PC-9 (cell line): ENCODE measurements at regions not wholly inside any gene's neighbourhood (a gene's known extent, or its start where the extent isn't known, plus 50 kb on each side); places are given as distances from the start of the nearest gene placed in this dataset.

ENCODE experiments used
- BruUV-seq: library from RNA; stranded (reverse); fragments of 400-500 nt; replicated peaks from 2 replicates; lab custom pipeline; 2021; lab: Mats Ljungman, UMichigan
- CTCF ChIA-PET: fragments of 300-600 bp; sonication (Branson Sonifier 250); formaldehyde crosslinking; loops from one replicate; lab custom pipeline; 2022; ENCODE audit warnings: antibody characterized with exemption; lab: Charles Lee
- POLR2A ChIA-PET: fragments of 300-600 bp; sonication (Branson Sonifier 250); formaldehyde crosslinking; loops from one replicate; lab custom pipeline; 2022; ENCODE audit warnings: antibody characterized with exemption; ENCODE audit not compliant: unreplicated experiment; lab: Charles Lee
- DNase-seq, 2 experiments: peaks; one replicate each; pipeline versions ENCODE4 v3.0.0 to v3.0.0-alpha.2; 2015 to 2022; ENCODE audit warnings: mixed read lengths in 1 of 2
- H2AFZ ChIP-seq: fragments of 200-600 bp; sonication (generic); 2 replicates; pipeline ENCODE4 v1.8.1; 2017; ENCODE audit warnings: antibody characterized with exemption
- H3F3A ChIP-seq: fragments of 200-600 bp; sonication (generic); 2 replicates; pipeline ENCODE4 v1.8.1; 2017; ENCODE audit warnings: antibody characterized with exemption, mild to moderate bottlenecking, low read depth; ENCODE audit not compliant: insufficient read depth
- H3K27ac ChIP-seq: fragments of 200-600 bp; sonication (generic); 2 replicates; pipeline ENCODE4 v1.6.1; 2016; ENCODE audit warnings: mixed run types
- H3K27me3 ChIP-seq: fragments of 200-600 bp; sonication (generic); 2 replicates; pipeline ENCODE4 v1.6.1; 2016; ENCODE audit warnings: low read depth, mixed run types; ENCODE audit not compliant: insufficient read depth
- H3K36me3 ChIP-seq: fragments of 200-600 bp; sonication (generic); 2 replicates; pipeline ENCODE4 v1.6.1; 2016; ENCODE audit warnings: low read depth, mixed run types
- H3K4me1 ChIP-seq: fragments of 200-600 bp; sonication (generic); replicated peaks from 2 replicates; pipeline ENCODE4 v1.6.1; 2016; ENCODE audit warnings: mixed run types; ENCODE audit not compliant: insufficient read depth
- H3K4me2 ChIP-seq: fragments of 200-600 bp; sonication (generic); 2 replicates; pipeline ENCODE4 v1.6.1; 2017; ENCODE audit warnings: mixed run types
- H3K4me3 ChIP-seq: fragments of 200-600 bp; sonication (generic); 2 replicates; pipeline ENCODE4 v1.6.1; 2016; ENCODE audit warnings: mixed run types
- H3K79me2 ChIP-seq: fragments of 200-600 bp; sonication (generic); 2 replicates; pipeline ENCODE4 v1.6.1; 2017; ENCODE audit warnings: low read depth, mixed run types
- H3K9me2 ChIP-seq: fragments of 200-600 bp; sonication (generic); 2 replicates; pipeline ENCODE4 v1.8.1; 2017; ENCODE audit warnings: mild to moderate bottlenecking; ENCODE audit not compliant: insufficient read depth
- H3K9me3 ChIP-seq: fragments of 200-600 bp; sonication (generic); 2 replicates; pipeline ENCODE4 v1.8.1; 2016; ENCODE audit warnings: low read depth; ENCODE audit not compliant: insufficient read depth
- H4K20me1 ChIP-seq: fragments of 200-600 bp; sonication (generic); 2 replicates; pipeline ENCODE4 v1.8.1; 2017; ENCODE audit not compliant: insufficient read depth
- EZH2 ChIP-seq: fragments of 200-600 bp; sonication (generic); IDR thresholded peaks from 2 replicates; pipeline ENCODE4 v1.8.0; 2017; ENCODE audit warnings: antibody characterized with exemption, low read depth
- intact Hi-C: fragments of 100-400 bp; cut with micrococcal nuclease; formaldehyde crosslinking; loops from one replicate; pipeline ENCODE4 v1.10.0; 2022; ENCODE audit not compliant: unreplicated experiment
- TF ChIP-seq, protein P1 (sequence below): fragments of 200-600 bp; sonication (generic); conservative IDR thresholded peaks from 2 replicates; pipeline ENCODE4 v1.6.1; 2017; ENCODE audit warnings: mixed run types, antibody characterized with exemption, mild to moderate bottlenecking, moderate library complexity

DNA sequence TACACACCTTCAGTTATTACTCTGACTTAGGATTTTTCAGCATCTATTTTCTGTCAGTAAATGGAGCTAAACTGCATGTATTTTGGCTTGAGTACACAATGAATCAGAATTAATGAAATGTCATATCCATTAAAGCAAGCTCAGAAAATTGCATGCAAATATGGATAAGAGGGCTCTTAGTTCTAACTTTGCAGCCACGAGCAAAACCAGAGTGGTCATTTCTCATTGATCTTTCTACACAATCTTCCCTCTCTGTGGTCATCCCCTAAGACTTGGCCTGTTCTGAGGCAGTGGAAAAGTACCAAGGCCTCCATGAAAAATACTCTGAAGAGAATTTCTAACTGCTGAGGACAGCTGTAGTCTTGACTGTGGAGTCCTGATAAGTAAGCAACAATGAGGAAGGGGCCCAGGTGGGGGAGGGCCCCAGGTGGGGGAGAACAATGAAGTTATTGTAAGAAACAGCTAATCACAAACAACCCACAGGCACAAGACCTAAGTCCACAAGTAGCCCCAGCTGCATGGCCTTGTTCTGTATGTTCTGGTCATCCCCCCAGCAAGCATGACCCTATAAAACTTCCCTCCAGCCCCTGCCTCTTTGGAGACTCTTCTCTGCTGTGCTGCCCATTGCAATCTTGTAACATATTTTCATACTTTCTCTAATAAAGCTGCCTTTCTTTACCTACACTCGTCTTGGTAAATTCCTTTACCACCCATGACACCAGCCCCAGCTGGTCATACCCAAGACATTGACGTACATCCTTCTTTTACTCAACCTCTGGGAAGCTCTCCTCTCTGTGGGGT lies 230.3 kb downstream of the TDRD15 start:
- TF ChIP-seq, protein P1, sequence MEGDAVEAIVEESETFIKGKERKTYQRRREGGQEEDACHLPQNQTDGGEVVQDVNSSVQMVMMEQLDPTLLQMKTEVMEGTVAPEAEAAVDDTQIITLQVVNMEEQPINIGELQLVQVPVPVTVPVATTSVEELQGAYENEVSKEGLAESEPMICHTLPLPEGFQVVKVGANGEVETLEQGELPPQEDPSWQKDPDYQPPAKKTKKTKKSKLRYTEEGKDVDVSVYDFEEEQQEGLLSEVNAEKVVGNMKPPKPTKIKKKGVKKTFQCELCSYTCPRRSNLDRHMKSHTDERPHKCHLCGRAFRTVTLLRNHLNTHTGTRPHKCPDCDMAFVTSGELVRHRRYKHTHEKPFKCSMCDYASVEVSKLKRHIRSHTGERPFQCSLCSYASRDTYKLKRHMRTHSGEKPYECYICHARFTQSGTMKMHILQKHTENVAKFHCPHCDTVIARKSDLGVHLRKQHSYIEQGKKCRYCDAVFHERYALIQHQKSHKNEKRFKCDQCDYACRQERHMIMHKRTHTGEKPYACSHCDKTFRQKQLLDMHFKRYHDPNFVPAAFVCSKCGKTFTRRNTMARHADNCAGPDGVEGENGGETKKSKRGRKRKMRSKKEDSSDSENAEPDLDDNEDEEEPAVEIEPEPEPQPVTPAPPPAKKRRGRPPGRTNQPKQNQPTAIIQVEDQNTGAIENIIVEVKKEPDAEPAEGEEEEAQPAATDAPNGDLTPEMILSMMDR, result no peak
- POLR2A ChIA-PET, result no interaction called here
- DNase-seq, result no peak
- no TSS peak for BruUV-seq
- no peak overlapping the region for H3K27ac ChIP-seq
- H4K20me1 ChIP-seq, result no peaks in the 10 kb centered on the region
- H2AFZ ChIP-seq, result no peak overlapping the region
- no peaks in the 10 kb centered on the region for H3K79me2 ChIP-seq
- H3K9me3 ChIP-seq, result no peaks in the 10 kb centered on the region
- no peaks in the 10 kb centered on the region; the same call in 1 of the 2 replicates for H3K27me3 ChIP-seq
- no peaks in the 10 kb centered on the region for H3K36me3 ChIP-seq
- H3K4me3 ChIP-seq, result no peak overlapping the region
- no peaks in the 10 kb centered on the region for H3K9me2 ChIP-seq
- CTCF ChIA-PET, result no interaction called here
- H3K4me1 ChIP-seq, result no peaks in the 10 kb centered on the region
- no peak overlapping the region for H3K4me2 ChIP-seq
- intact Hi-C loops, result no loop called here
- H3F3A ChIP-seq, result no peaks in the 10 kb centered on the region

GRCh38 chr2:21356086-21356856 lies 232.5 kb downstream of the TDRD15 start:
- Histone ChIP-seq H3F3A (no peaks in the 10 kb centered on the region), H3K27me3 (no peaks in the 10 kb centered on the region), H3K4me1 (no peaks in the 10 kb centered on the region), H3K9me2 (no peaks in the 10 kb centered on the region), H3K27ac (no peak overlapping the region), H4K20me1 (no peaks in the 10 kb centered on the region), H3K4me3 (no peak overlapping the region), H2AFZ (no peak overlapping the region), H3K79me2 (no peaks in the 10 kb centered on the region), H3K4me2 (no peak overlapping the region), H3K36me3 (no peaks in the 10 kb centered on the region), H3K9me3 (no peaks in the 10 kb centered on the region)
- DNase-seq, result no peak
- no TSS peak for BruUV-seq
- ChIA-PET POLR2A (no interaction called here), CTCF (no interaction called here)
- TF ChIP-seq EZH2, result no peak
- TF ChIP-seq, protein P1, result no peak
- intact Hi-C loops, result no loop called here

DNA sequence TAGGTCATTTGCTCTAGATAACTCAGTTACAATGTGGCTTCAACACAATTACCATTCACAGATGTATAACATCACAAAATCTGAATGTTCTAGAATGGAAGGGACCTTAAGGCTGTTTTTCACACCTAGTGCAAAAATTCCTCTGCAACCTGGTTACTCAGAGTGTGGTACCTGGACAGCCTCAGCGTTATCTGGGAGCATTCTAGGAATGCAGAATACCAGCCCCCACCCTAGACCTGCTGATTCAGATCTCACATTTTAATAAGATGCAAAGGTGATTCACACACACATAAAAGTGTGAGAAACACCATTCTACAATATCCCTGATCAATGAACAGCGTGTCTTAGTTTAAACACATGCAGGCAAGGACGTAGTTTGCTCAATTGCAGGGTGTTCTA lies 233.1 kb downstream of the TDRD15 start:
- TF ChIP-seq, protein P1, result no peak
- no peak for TF ChIP-seq EZH2
- intact Hi-C loops, result no loop called here
- no peak overlapping the region for H3K27ac ChIP-seq
- H3K79me2 ChIP-seq, result no peaks in the 10 kb centered on the region
- no peaks in the 10 kb centered on the region for H3F3A ChIP-seq
- POLR2A ChIA-PET, result no interaction called here
- H2AFZ ChIP-seq, result no peak overlapping the region
- no peak overlapping the region for H3K4me3 ChIP-seq
- CTCF ChIA-PET, result no interaction called here
- no peak overlapping the region for H3K4me2 ChIP-seq
- BruUV-seq, result no TSS peak
- DNase-seq, result no peak
- no peaks in the 10 kb centered on the region for H3K4me1 ChIP-seq
- H4K20me1 ChIP-seq, result no peaks in the 10 kb centered on the region
- H3K9me3 ChIP-seq, result no peaks in the 10 kb centered on the region
- H3K9me2 ChIP-seq, result no peaks in the 10 kb centered on the region
- H3K27me3 ChIP-seq, result no peaks in the 10 kb centered on the region
- H3K36me3 ChIP-seq, result no peaks in the 10 kb centered on the region
